ENCODE measurements at regions not wholly inside any gene's neighbourhood (a gene's known extent, or its start where the extent isn't known, plus 50 kb on each side); places are given as distances from the start of the nearest gene placed in this dataset.
"Not testable (repeated sequence)": the region's sequence is repeated elsewhere in the genome, so short reads cannot be mapped to it uniquely, and the experiment has no call there.

DNA sequence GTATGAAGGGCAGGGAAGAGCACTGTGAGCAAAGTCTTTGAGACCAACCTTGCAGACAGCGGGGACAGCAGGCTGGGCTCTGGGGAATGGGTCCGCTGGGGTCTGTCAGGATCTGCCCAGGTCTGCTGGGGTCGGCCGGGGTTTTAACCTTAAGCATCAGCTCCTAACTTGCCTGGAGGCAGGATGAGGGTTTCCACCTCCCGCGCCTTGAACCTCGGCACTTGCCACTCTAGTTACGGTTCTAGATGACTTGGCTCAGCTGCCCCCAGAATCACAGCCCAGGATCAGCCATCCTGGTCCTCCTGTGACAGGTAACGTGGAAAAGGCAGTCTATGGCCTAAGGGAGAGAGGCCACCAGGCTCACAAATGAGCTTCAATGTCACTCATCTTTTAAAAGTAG, 50.4 kb upstream of the CACUL1 start:
- no peak for DNase-seq (ENCODE audit: low spot score)

DNA sequence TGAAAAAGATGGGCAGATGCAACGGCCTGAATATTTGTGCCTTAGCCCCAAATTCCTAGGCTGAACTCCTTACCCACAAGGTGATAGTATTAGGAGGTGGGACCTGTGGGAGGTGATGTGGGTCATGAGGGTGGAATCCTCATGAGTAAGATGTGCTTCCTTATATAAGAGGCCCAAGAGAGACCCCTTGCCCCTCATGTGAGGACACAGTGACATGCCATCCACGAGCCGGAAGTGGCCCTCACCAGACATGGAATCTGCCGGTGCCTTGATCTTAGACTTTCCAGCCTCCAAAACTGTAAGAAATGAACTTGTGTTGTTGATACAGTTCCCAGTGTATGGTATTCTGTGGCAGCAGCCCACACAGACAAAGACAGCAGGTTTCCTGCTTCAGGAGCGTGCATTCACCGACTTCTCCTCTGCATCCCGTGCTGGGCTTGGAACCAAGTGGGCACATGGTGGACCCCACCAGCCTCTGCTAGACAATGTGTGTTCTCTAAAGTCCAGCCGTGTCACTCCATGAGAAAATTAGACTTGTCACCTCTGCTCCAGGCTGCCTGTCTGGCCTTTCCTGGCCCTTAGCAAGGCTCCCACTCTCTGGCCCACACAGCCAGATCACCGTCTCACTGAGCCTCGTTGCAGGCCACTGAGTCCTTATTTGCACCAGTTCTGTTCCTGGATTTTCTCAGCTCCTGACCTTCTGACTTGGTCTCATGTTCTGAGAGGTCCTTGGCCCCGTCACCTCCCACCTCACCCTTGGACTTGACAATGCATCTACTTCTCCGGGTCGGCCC, 52.9 kb upstream of the CACUL1 start:
- no peak for DNase-seq (ENCODE audit: low spot score)

DNA sequence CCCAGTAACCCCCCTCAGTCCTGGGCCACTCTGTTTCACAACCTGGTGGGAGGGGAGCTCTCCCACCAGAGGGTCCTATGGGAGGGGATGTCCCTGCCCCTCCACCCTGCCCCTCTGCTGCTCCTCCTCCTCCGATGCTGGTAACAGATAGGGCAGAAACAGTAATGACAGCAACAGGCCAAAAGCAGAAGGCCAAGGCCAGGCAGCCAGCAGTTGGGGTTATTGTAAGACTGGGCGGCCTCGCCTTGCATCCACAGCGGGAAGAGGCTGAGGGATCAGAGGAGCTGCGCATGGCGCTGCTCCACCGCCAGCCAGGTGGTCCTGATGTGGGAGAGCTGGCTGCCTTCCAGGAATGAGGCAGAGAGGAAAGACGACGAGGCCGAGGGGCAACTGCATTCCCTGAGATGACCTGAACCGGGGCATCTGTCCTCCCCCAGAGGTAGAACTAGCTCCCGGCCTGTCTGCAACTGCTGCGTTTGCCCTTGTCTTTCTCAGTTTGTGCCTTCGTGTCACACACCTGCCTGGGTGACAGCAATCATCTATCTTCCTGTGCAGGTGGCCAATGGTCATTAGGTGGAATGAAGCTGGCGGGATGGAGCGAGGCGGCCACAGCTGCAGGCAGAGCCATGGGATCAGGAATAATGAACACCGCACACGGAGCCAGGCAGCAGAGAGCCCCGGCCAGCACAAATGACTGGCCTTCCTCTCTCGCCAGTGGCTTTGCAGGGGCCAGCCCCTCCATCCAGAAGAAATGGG, 54.0 kb upstream of the CACUL1 start:
- DNase-seq (ENCODE audit: low spot score) = no peak

DNA sequence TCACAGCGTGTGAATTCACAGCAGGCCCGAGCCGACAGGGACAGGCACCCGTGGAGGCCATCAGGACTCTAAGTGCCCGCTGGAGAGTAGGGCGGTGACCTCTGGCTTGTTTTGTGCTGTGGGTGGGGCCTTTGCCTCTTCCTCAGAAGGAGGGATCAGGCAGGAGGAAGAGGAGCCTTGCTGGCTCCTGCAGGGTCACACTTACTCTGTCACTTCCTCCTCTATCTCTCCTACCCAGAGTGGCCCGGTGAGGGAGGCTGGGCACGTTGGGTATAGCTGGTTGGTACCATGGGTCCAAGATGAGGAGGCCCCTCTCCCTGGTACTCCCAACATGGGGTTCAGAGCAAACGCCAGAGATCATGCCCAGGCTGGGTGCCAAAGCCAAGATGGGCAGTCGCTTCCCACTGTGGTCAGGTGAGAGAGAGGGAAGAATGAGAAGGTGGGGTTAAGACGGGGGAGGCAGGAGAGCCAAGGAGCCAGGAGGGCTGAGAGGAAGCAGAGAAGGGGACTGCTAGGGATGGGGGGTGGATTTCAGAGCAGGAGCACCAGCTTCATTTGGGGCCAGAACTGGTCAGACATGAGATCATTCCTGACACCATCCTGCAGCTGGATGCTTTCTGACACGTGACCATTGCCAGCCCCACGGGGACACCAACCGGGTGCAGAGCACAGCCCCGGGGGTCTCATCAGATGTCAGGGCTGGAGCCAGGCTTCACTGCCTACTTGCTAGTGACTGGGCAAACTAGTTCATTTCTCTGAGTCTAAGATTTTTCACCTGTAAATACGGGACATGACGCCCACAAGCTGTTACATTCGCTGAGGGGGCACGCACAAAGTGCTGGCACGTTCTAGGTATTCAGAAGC, 54.8 kb upstream of the CACUL1 start:
- no peak for DNase-seq (ENCODE audit: low spot score)

DNA sequence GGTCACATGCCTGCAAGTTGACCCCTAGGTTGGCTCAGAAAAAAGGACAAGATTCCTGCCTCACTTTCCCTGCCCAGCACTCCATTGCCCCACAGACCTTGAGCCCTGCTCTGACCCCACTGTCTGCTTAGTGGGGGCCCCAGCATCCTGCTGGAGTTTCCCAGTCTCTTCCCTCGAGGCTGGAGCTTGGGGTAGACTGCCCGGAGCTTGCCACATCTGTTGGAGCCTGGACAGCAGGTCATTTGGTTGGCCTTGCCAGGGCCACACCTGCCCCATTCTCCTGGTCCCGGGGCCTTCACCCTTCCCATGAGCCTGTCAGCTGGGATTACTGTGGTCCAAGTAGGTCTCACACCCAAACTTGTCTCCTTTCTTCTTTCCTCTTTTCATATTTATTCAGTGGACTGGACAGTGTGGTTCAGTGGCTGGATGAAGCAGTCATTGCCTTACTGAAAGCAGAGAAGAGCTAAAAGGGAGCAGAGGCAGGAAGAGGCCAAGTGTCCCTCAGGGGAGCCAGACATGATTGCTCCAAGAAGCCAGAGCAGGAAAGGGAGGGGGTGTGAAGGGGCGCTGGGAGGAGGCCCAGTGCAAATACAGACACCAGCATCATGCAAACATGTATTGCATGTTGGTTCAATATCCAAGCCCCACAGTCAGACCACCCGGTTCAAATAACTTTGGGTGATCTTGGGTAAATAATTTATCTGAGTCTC, 56.2 kb upstream of the CACUL1 start:
- no peak for DNase-seq (ENCODE audit: low spot score)

DNA sequence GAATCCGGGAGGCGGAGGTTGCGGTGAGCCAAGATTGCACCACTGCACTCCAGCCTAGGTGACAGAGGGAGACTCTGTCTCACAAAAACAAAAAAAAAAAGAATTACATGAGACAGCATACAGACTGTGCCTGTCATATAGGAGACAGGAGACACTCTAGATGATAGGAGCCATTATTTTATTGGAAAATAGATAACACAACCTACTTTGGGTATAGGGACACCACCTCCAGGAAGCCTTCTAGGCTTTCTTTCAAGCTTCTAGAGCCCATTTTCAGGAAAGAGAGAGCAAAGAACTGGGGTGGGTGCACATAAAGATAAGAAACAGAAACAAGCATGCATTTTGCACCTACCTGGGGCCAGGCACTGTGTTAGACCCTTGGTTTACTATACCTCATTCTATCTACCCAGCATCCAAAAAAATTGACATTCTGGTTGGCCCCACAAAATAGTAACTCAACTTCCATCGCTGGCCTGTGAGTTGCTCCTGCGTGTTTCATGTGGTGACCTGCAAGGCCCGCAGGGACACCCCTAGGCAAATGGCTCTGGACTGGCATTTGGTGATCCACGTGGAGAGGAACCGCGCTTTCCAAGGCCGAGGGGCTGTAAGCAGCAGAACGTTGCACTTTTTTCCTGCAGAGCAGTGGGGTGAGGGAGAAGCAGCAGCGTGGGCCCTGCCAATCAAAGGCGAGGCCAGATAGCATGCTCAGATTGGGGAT, 57.1 kb upstream of the CACUL1 start:
- DNase-seq (ENCODE audit: low spot score) = no peak

DNA sequence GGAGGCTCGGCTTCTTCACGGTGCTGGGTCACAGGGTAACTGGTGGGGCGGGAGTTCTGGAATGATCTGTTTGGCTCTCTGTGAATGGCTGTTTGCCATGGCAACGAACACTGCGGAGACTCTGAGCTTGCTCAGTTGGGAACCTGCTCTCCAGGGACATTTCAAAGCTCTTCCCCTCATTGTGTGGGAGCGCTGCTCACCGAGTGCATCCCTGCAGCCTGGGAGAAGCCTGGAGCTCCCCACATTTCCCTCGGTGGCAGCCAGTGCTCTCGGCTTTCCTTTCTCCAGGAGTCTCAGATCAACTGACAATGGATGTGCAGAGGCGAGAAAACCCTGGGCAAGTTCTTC, 57.6 kb upstream of the CACUL1 start:
- no peak for DNase-seq (ENCODE audit: low spot score)

DNA sequence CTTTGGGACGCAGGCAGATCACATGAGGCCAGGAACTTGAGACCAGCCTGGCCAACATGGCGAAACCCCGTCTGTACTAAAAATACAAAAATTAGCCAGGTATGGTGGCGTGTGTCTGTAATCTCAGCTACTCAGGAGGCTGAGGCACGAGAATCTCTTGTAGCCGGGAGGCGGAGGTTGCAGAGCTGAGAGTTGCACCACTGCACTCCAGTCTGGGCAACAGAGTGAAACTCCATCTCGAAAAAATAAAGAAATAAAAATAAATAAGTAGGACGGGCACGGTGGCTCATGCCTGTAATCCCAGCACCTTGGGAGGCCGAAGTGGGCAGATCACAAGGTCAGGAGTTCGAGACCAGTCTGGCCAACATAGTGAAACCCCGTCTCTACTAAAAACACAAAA, 58.2 kb upstream of the CACUL1 start:
- DNase-seq (ENCODE audit: low spot score) = not testable (repeated sequence)

DNA sequence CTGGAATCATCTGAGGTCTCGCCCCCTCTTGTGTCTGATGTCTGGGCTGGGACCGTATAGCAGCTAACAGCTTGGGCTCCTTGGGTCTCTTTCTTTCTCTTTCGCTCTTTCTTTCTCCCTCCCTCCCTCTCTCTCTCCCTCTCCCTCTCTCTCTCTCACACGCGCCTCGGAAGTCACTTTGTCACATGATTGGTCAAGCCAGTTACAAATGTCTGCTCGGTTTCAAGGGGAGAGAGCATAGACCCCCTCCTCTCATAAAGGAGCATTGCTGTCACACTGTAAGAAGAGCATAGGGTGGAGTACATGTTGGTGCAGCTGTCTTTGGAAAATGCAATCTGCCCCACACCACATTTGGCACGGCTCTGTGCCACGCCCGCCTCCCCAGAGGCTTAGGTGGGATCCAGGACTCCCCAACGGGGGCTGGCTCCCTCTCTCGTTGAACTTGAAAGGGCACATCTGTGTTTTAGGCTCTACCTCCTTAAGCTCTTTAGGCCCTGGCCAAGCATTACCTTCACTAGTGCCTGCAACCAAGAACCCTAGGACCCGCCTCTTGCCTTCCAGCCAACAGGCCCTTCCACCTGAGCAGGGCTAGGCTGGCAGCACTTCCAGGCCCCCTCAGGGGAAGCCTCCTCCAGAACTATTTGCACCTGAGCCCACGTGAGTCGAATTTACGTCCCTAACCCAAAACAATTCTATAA, 61.9 kb upstream of the CACUL1 start:
- DNase-seq (ENCODE audit: low spot score) = no peak

DNA sequence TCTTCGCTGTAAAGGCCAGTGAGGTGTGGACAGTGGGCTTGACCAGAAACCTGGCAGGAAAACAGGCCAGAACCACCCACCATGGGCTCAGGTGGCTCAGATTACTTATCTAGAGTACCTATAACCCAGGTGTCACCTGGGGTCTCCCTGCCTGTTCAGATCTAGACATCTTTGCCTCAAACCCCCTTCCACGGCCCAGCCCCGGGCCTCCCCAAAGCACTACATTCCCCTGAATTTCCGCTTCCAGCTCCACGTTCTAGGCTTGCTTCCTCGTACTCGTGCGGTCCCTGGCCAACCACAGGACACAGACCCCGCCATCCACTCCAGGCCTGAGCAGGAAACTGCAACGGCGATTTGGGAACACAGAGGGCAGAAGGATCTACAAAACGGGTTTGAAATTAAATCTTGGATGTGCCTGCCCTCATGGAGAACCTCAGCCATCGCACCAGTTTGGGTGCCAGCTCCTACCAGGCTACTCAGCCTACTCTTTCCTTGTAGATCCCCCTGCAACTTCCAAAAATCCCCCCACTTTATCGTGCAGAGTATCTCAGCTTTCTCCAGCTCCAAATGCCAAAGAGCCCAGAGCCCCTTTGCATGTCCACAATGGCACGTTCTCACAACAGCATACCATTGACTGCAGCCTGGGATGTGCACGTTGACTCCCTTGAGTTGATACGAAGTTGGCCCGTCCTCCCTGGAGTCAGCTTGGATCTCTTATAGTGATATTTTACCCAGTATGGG, 62.7 kb upstream of the CACUL1 start:
- DNase-seq (ENCODE audit: low spot score) = no peak

DNA sequence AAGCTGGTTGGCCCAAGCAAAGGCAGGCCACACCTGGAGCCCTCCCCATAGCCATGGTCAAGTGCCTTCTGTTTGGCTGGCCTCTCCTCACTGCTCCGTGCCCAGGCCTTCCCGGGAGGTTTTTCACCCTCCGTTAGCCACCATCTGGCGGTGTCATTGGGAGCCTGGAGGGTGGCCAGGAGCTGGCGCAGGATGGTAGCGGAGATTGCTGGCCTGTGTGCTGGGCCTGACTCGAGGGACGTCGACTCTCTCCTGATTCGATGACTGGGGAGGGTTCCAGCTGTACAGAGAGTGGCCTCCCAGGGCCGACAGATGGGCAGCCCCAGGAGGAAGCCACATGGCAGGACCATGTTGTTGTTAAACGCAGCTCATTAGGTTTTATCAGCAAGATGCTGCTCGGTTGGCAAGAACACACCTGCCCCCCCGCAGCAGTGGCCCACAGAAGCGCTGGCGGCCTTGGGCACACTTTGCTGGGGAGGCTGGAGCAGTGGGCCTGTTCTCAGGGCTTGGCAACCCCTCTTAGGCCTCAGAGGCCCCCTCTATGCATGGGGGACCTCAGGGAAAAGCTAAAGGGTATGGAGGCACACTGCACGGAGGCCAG, 64.0 kb upstream of the CACUL1 start:
- DNase-seq (ENCODE audit: low spot score) = peak; percentile 88

DNA sequence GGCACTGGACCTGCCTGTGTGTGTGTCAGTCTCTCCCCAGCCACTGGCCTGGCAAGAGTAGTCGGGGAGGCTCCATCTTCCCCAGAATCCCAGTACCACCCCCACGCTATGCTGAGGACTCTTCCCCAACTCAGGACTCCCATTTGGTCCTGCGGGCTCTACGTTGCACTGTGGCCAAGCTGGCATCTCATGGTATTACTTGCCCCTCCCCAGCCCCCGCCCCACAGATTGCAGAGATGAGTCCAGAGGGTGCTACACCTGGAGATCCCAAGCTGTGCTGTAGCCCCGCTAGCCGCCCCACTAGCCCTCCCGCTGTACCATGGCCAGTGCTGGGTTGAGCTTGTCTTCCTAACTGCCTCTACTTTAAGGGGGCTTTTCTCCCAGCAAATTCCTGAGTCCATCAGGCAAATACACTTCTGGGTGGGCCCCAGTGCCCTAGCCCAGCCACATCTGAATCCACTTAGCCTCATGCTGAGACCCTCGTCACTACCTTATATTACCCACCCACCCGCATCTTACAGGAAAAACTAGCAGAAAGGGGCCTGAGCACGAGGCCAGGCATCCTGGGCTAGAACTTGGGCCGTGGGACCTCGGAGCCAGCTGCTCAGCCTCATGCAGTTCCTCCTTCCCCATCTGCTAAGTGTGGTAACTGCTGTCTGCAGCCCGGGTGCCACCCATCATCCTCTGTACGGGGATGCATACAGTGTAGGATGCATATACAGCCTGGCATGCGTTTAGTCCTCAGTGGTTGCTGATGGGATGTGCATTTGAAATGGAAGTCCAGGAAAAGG, 65.8 kb upstream of the CACUL1 start:
- DNase-seq (ENCODE audit: low spot score) = no peak

DNA sequence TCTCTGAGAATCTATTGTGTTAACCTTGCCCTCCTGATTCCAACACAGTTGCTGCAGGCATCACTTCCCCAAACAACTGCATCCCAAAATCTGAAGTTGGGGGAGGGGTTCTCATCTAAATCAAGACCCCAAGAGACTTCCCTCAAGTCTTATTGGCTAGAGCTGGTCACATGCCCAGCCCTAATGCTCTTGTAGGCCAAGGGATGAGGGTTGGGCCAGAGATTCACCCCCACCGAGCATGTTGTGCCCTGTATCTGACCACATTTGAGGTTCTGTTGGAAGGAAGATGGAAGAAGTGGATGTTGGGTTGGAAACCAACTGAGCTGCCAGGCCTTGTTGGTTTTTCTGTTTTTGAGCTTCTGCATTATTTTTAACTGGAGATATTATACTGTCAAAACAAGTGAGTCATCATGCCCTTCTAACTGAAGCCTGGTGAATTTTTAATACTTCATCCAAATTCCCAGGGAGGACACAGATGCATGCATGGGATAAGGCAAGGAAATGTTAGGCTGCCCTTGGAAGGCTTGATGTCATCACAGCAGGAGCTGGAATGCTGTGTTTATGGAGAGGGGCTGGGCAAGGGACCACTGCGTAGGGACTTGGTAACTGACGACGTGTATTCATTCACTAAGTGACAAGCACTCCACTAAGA, 68.6 kb upstream of the CACUL1 start:
- DNase-seq (ENCODE audit: low spot score) = no peak

DNA sequence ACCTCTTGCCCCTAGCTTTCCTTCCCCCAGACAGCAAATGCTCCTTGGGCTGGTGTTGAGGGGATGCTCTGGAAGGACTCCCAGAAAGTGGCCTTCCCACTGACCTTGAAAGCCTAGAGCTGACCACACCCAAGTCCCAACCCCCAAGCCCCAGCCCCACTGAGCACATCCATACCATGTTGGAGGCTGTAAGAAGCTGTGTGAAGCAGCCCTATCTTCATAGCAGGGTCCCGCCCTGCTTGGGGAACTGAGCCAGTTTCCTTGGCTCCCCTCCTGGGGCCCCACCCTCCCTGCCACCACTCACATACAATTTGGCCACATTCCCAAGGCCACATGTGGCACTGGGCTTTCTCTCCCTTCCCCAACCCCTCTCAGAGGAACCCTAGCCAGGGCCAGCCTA, 72.3 kb upstream of the CACUL1 start:
- DNase-seq (ENCODE audit: low spot score) = no peak

DNA sequence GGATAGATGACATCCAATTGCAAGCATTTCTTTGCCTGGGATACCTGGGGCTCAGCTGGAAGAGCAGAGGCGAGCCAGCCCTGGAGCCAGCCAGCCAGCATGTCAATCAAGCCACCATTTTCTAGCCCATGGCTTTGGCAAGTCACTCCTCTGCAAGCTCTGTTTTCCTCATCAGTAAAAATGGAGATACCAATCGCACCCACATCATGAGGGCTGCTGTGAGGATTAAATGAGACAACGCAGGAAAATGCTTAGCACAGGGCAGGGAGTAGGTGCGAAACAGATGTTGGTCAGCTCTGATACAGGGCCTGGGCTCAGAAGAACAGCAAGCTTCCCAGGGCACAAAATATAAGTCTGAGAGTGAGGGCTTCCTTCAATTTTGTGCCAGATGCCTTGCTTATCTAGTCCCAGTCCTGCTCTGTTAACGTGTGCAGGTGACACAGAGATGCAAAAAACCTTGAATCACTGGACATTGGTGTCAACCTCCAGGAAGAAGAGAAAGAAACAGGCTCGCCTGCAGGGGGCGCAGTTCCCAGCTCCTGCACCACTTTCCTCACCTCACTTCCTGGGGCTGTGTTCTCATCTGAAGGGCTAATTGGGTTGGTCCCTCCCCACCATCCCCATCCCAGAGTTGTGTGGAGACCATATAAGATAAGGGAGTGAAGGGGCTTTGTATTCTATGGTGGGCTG, 72.8 kb upstream of the CACUL1 start:
- no peak for DNase-seq (ENCODE audit: low spot score)

DNA sequence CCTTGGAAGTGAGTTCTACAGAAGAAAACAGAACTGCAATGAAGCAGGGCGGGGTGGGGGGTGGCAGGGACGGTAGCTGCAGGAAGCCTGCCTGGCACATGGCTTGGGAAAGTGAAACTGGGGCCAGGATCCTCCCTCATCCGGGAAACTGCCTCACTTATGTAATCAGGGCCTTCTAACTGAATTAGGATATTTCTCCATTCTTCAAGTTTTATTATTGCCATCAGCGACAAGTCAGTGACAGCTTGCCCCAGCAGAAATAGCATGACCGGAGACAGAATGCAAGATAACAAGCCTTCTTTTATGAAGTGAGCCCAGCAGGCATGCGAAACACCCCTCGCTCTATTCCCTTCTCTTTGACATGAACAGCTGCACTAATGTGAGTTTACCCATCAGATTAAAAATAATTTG, 77.5 kb upstream of the CACUL1 start:
- DNase-seq (ENCODE audit: low spot score) = no peak

DNA sequence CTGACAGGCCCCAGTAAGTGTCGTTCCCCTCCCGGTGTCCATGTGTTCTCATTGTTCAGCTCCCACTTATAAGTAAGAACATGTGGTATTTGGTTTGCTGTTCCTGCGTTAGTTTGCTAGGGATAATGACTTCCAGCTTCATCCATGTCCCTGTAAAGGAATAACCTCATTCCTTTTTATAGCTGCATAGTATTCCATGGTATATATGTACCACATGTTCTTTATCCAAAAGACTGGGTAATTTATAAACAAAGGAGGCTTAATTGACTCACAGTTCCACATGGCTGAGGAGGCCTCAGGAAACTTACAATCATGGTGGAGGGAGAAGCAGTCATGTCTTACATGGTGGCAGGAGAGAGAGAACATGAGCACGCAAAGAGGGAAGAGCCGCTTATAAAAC, 79.6 kb upstream of the CACUL1 start:
- not testable (repeated sequence) for DNase-seq (ENCODE audit: low spot score)
